ENCODE measurements at regions not wholly inside any gene's neighbourhood (a gene's known extent, or its start where the extent isn't known, plus 50 kb on each side); places are given as distances from the start of the nearest gene placed in this dataset.

- Histone ChIP-seq H3K4me3 (no peak overlapping the region), H3K4me1 (no peaks in the 10 kb centered on the region), H3K36me3 (no peaks in the 10 kb centered on the region), H3K27ac (no peak overlapping the region), H3K27me3 (no peaks in the 10 kb centered on the region), H3K9me3 (no peaks in the 10 kb centered on the region)
- ATAC-seq (ENCODE audit: low FRiP score in 2 of 2) (no peak), DNase-seq (no peak)
- WGBS, 2 donors = 100% methylated on average over 1 of the region's 1 CpG
- TF ChIP-seq CTCF (IDR thresholded peaks at IDR 0.05) (no peak), POLR2AphosphoS5 (IDR thresholded peaks at IDR 0.05) (no peak), POLR2A (IDR thresholded peaks at IDR 0.05) (no peak)
These were observed 268.0 kb upstream of the JARID2 start for GRCh38 chr6:14977747-14978382.

- 76 to 79% methylated on average over 8 of the region's 8 CpGs for WGBS, 2 donors
- H3K27ac ChIP-seq = no peak overlapping the region
- H3K9me3 ChIP-seq = no peaks in the 10 kb centered on the region
- no peak for TF ChIP-seq CTCF (IDR thresholded peaks at IDR 0.05)
- TF ChIP-seq EP300 (IDR thresholded peaks at IDR 0.05) = no peak
- no peak for TF ChIP-seq POLR2A (IDR thresholded peaks at IDR 0.05)
- no peak for TF ChIP-seq POLR2AphosphoS5 (IDR thresholded peaks at IDR 0.05)
- H3K4me1 ChIP-seq = peaks cover 0 to 5% (median 5%) of the 10 kb centered on the region in 4 donors
- DNase-seq (no peak), ATAC-seq (ENCODE audit: low FRiP score in 2 of 2) (peak in 1 of 2 donors; percentile 35)
- no peaks in the 10 kb centered on the region for H3K27me3 ChIP-seq
- no peak overlapping the region for H3K4me3 ChIP-seq
- no peaks in the 10 kb centered on the region for H3K36me3 ChIP-seq
These were observed 263.9 kb upstream of the JARID2 start for GRCh38 chr6:14981960-14982359.

- WGBS, 2 donors = 72 to 73% methylated on average over 5 of the region's 5 CpGs
- no peak overlapping the region for H3K4me3 ChIP-seq
These were observed 262.0 kb upstream of the JARID2 start for GRCh38 chr6:14983599-14984518.

GRCh38 chr6:14984519-14984853 is 261.4 kb upstream of the JARID2 start:
- Histone ChIP-seq H3K4me3 (no peak overlapping the region), H3K27me3 (no peaks in the 10 kb centered on the region), H3K27ac (no peak overlapping the region), H3K9me3 (no peaks in the 10 kb centered on the region), H3K4me1 (peaks cover 0 to 5% (median 5%) of the 10 kb centered on the region in 4 donors), H3K36me3 (no peaks in the 10 kb centered on the region)
- TF ChIP-seq POLR2AphosphoS5 (IDR thresholded peaks at IDR 0.05) = no peak
- no peak for TF ChIP-seq CTCF (IDR thresholded peaks at IDR 0.05)
- no peak for TF ChIP-seq POLR2A (IDR thresholded peaks at IDR 0.05)
- no peak for TF ChIP-seq EP300 (IDR thresholded peaks at IDR 0.05)
- 52 to 63% methylated on average over 6 of the region's 6 CpGs for WGBS, 2 donors
- peak in 1 of 2 donors; percentile 31 for ATAC-seq (ENCODE audit: low FRiP score in 2 of 2)
- DNase-seq = peak in 1 of 2 donors; percentile 76

More at GRCh38 chr6:14983599-14984518, 262.0 kb upstream of the JARID2 start:
- ATAC-seq (ENCODE audit: low FRiP score in 2 of 2) (no peak), DNase-seq (no peak)
- Histone ChIP-seq H3K4me1 (peaks cover 0 to 5% (median 5%) of the 10 kb centered on the region in 4 donors), H3K27ac (no peak overlapping the region), H3K27me3 (no peaks in the 10 kb centered on the region), H3K36me3 (no peaks in the 10 kb centered on the region), H3K9me3 (no peaks in the 10 kb centered on the region)
- TF ChIP-seq POLR2AphosphoS5 (IDR thresholded peaks at IDR 0.05) (no peak), EP300 (IDR thresholded peaks at IDR 0.05) (no peak), CTCF (IDR thresholded peaks at IDR 0.05) (no peak), POLR2A (IDR thresholded peaks at IDR 0.05) (no peak)

All from upper lobe of left lung (tissue), 6 donors.